ENCODE measurements at regions not wholly inside any gene's neighbourhood (a gene's known extent, or its start where the extent isn't known, plus 50 kb on each side); places are given as distances from the start of the nearest gene placed in this dataset.
"Not testable (repeated sequence)": the region's sequence is repeated elsewhere in the genome, so short reads cannot be mapped to it uniquely, and the experiment has no call there.

- no peak for DNase-seq
Observed at GRCh38 chr12:83477696-83478095, 791.0 kb downstream of the TMTC2 start.

DNA sequence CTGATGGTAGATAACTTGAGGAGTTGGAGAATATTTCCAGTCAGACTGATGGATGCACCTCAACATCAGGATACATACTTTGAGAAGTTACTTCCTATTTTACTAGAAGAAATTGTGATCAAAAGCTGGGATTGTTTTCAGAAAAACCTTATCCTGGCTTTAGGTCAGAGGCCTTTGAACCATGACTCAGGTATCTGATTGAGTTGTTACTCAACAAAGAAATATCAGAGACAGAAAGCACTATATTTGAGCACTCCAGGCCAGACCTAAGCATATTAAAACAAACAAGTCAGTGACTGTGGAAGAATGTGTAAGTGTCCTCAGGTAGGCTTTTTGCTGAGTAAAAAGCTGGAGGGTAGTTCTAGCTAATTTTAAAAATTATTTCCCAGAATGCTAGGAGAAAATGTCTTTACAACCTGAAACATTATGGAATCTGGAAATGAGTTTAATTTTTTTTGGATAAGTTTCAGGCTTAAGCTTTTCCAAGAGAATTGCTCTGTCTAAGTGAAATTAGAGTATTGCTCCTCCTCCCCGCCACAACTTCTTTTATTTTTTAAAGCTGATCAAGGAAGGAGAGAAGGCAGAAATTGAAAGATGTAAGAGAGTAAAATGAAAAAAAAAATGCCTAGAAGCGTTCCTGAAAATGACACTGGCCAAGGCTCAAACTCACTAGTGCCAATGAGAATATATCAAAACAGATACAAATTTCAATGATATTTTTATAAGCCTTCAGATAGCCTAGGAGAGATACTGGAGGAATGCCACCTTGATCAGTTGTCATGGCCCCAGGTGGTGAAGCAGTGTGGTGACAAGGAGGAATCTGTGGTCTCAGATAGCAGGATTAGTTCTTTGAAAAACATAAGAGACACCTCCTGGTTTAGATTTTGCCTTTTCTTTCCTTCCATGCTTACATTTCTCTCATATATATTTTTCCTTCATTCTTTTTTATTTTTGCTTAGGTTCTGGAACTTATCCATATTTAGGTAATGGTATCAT, 790.3 kb downstream of the TMTC2 start:
- DNase-seq = no peak

- DNase-seq = no peak
Observed at GRCh38 chr12:83476006-83476405, 789.3 kb downstream of the TMTC2 start.

DNA sequence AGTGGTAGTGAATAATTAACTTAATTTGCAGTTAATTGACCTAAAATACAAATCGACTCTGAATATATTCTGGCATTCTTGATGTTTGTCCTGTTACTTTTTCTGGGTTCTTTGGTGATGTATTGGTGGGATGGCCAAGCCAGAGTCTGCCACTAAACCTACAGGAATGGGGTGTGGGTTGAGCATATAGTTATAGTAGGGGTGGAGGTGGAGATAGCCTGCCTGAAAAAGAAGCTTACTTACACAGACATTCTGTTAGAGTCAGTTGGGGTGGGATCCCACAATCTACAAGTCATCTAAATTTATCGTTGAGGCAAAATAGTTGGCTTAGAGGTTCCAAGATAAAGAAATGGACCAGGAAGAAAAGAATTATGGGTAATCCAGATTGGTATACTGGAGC, 787.7 kb downstream of the TMTC2 start:
- no peak for DNase-seq

GRCh38 chr12:83473408-83474095, 786.8 kb downstream of the TMTC2 start:
- no peak for DNase-seq

DNA sequence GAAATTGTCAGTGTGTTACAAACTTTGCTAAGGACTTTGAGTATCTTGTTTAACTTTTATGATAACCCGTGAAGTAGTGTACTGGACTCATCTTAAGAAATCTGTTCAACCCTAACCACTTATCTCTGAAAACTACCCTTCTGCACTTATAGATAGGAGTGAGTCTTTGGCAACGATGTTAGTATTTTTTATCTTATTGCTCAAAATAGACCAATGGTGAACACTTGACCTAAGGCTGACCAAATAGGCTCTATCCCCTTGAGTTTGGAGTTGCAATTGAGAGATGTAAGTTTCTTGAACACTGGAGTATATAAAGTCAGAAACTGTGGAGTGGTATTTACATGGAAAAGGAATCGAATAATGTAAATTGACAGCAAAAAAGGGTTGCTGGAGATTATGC, 786.1 kb downstream of the TMTC2 start:
- no peak for DNase-seq

DNA sequence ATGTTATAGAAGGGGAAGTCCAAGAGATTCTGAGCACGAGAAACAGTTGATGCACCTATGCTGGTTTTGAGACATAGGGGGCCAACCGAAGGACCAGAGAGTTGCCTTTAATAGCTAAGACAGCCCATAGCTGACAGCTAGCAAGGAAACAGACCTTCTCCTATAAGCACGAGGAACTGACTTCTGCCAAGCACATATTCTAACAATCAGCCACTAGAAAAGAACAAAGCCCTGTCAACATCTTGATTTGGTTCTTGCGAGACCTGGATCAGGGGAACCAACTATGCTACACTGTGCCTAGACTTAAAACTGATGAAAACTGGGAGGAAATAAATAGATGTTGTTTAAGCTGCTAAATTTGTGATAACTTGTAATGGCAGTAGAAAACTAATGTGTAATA, 785.6 kb downstream of the TMTC2 start:
- DNase-seq = no peak

DNA sequence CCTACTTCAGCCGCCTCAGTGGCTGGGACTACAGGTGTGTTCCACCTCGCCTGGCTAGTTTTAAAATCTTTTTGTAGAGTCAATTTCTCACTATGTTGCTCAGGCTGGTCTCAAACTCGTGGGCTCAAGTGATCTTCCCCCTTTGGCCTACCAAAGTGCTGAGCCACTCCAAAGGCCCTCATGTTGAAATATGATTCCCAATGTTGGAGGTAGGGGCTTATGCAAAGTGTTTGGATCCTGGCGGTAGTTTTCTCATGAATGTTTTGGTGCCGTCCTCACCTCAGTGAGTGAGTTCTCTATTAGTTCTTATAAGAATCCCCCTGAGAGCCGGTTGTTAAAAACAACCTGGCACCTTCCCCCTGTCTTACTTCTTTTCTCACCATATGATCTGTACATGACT, 784.6 kb downstream of the TMTC2 start:
- DNase-seq = no peak

GRCh38 chr12:83470749-83471148, 784.0 kb downstream of the TMTC2 start:
- no peak for DNase-seq

DNA sequence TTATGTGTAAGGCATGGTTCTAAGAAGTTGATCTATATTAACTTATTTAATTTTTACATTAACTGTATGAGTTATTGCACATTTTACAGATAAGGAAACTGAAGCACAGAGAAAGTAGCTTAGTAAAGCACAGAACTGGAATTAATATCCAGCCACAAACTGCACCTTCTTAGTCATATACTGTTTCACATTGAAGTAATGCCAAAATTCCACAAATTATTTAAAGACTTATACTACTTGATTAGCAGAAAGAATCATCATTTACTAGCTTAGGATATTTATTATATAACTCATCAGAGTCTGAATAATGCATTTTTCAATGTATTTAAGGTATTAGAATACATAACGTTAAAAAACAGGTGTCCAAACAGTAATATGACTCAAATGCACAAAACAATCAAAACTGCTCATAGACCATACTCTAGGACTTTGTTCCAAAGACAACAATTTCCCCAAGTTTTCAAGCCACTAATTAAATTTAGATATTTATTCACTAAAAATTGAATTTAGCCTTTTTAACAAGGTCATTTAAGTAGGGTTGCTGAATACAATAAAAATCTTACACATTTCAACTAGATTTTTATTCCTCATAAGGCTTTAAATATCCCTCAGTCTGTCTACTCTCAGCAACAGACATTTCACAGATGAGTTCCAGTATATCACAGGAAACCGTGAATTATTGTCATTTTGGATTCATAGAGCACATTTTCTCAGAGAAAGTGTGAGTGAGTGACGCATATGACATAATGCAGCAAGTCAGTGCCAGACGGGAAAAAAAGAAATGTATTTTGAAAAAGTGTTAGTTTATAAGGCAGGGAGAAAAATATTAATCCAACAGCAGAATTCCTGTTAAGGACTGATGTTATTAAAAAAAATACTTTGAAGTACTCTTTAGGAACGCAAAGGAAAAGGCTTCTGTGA, 782.5 kb downstream of the TMTC2 start:
- DNase-seq = no peak

DNA sequence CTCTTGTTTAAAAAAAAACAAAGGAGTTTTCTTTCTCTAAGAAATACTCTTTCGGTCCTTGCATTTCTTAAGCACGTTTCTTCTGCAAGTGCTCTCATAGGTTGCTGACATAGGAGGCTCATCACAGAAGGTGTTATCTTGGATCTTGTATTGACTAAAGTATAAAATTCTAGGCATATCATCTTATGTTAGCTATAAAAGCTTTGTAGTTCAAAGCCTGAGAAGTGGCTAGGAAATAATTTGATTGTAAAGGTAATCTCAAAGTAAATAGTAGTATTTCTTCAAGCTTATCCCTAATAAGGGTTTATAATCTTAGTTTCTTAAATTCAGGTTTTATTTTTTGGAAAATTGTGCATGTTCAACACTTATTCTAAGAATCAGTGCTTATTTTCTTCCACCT, 778.9 kb downstream of the TMTC2 start:
- no peak for DNase-seq

GRCh38 chr12:83462419-83462818, 775.7 kb downstream of the TMTC2 start:
- no peak for DNase-seq

DNA sequence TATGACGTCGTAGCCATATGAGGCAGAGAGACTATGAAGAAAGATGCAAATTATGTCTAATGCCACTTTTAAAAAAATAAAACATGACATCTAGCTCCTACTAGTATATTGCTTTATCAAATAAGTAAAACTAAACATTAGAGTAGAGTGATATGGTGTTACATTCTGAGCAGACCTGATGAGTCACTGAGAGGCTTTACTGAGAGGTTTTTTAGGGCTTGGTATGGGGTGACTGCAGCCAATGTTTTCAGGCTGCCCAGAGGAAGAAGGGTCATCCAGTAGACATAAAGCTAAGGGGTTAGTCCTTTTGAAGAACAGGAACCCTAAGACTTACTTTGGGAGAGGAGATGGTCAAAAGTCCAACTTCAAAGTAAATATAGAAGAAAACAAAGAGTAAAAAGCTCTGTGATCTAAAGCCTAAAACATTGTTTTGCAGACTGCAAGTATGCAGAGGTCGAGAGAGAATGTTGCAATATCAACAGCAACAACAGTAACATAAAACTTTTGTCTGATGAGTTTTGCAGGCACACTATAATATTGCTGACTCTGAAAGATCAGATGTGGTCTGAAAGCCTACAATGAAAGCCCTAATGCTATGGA, 774.7 kb downstream of the TMTC2 start:
- DNase-seq = no peak

DNA sequence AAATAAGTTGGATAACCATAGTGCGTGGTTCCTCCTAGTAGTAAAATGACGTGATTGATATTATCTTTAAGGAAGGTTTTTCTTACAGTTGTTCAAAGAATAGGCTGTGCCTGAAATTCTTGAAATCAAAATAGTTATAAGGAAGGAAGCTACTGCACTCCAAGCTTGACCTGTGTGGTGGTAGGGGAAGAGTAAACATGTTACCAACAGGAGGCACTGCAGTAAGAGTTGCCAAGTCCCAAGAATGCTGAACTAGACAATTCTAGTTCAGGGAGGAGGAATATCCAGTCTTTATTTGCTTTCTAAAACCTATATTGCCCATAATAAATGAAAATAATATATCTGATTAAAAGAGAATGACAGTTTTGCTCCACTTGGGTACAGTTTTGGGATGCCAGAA, 764.5 kb downstream of the TMTC2 start:
- no peak for DNase-seq

DNA sequence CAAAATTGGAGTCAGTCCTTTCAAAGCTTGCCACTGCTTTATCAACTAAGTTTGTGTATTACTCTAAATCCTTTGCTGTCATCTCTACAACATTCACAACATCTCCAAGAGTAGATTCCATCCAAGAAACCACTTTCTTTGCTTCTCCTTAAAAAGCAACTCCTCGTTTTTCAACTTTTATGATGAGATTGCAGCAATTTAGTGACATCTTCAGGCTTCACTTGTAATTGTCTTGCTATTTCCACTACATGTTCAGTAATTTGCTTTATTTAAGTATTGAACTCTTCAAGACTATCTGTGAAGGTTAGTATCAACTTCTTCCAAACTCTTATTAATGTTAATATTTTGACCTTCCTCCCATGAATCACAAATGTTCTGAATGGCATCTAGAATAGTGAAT, 747.9 kb downstream of the TMTC2 start:
- DNase-seq = no peak

- DNase-seq = no peak
Observed at GRCh38 chr12:83432176-83432719, 745.5 kb downstream of the TMTC2 start.

DNA sequence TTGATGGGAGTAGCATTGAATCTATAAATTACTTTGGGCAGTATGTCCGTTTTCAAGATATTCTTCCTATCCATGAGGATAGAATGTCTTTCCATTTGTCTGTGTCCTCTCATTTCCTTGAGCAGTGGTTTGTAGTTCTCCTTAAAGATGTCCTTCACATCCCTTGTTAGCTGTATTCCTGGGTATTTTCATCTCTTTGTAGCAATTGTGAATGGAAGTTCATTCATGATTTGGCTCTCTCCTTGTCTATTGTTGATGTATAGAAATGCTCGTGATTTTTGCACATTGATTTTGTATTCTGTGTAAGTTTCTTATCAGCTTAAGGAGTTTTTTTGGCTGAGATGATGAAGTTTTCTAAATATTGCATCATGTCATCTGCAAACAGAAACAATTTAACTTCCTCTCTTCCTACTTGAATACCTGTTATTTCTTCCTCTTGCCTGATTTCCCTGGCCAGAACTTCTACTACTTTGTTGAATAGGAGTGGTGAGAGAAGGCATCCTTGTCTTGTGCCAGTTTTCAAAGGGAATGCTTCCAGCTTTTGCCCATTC, 741.0 kb downstream of the TMTC2 start:
- DNase-seq = not testable (repeated sequence)

GRCh38 chr12:83414981-83415380, 728.3 kb downstream of the TMTC2 start:
- no peak for DNase-seq

GRCh38 chr12:83408851-83409250, 722.1 kb downstream of the TMTC2 start:
- DNase-seq = no peak

GRCh38 chr12:83408146-83408545, 721.4 kb downstream of the TMTC2 start:
- no peak for DNase-seq

DNA sequence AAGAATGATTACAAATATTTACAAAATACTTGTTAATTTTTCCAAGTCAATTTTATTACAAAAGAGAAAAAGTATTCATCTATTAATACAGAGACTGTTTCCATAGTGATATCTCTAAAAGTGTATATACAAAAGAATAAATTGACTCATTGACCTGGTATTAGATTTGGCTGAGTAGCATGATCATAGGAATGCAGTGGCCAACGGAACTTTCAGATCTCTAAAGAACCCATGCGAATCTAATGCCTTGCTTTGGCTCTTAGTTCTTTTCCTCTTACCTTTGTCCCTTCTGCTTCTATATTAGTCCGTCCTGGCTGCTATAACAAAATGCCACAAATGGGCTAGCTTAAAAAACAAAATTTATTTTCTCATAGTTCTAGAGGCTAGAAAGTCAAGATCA, 717.8 kb downstream of the TMTC2 start:
- no peak for DNase-seq

DNA sequence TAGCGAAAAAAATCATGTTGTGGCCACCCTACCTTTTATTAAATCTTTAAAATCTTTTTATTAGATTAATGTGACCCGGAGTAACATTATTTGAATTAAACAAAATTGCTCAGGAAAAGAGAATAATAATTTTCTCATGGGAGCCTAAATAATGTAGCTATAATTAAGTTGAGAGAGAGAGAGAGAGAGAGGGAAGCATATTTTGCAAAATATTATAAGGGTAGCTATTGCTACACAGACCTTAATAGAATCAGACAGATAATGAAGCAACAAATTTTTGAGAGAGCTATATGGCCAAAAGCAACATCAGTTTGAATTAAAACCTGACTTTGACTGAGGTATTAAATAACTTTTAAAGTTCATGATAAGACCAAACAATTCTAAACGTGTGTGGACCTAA, 703.5 kb downstream of the TMTC2 start:
- no peak for DNase-seq
